ENCODE measurements at regions not wholly inside any gene's neighbourhood (a gene's known extent, or its start where the extent isn't known, plus 50 kb on each side); places are given as distances from the start of the nearest gene placed in this dataset.

DNA sequence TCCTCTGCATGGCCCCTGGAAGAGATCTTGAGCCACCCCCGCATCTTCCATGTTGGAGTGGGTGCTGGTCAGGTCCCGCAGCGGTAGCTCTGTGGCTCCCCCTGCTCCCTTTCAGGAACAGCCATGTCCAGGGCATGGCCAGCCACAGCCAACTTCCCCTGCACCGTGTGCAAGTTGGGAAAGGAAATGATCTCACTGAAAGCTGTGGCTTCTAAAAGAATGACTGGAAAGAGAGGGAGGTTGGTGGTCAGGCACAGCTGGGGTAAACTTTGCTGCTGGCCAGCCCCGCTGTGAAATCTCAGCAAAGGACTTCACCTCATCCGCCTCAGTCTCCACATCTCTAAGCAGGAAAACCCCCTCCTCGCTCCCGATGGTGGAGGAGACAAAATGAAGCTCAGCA lies 153.6 kb upstream of the CST7 start:
- H3K27ac ChIP-seq (ENCODE audit: low read depth, low read length): no peak overlapping the region
- H3K36me3 ChIP-seq (ENCODE audit: control insufficient read depth, low read length): no peaks in the 10 kb centered on the region
- no peaks in the 10 kb centered on the region for H3K9me2 ChIP-seq (replicated peaks; ENCODE audit: control insufficient read depth, low read length)
- no peaks in the 10 kb centered on the region for H3K4me1 ChIP-seq (ENCODE audit: control insufficient read depth, low read length)
- no peaks in the 10 kb centered on the region for H3K79me2 ChIP-seq (ENCODE audit: control insufficient read depth, low read length)
- H3K4me2 ChIP-seq (ENCODE audit: low read length): no peak overlapping the region
- no peaks in the 10 kb centered on the region for H3K9me3 ChIP-seq (ENCODE audit: control insufficient read depth, insufficient read depth, low read length)
- no peaks in the 10 kb centered on the region for H3K27me3 ChIP-seq (ENCODE audit: control insufficient read depth, low read length)
- H3F3A ChIP-seq (ENCODE audit: control insufficient read depth, insufficient read depth): no peaks in the 10 kb centered on the region
- H3K4me3 ChIP-seq (ENCODE audit: low read length): no peak overlapping the region
- TF ChIP-seq, protein P1, sequence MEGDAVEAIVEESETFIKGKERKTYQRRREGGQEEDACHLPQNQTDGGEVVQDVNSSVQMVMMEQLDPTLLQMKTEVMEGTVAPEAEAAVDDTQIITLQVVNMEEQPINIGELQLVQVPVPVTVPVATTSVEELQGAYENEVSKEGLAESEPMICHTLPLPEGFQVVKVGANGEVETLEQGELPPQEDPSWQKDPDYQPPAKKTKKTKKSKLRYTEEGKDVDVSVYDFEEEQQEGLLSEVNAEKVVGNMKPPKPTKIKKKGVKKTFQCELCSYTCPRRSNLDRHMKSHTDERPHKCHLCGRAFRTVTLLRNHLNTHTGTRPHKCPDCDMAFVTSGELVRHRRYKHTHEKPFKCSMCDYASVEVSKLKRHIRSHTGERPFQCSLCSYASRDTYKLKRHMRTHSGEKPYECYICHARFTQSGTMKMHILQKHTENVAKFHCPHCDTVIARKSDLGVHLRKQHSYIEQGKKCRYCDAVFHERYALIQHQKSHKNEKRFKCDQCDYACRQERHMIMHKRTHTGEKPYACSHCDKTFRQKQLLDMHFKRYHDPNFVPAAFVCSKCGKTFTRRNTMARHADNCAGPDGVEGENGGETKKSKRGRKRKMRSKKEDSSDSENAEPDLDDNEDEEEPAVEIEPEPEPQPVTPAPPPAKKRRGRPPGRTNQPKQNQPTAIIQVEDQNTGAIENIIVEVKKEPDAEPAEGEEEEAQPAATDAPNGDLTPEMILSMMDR (IDR thresholded peaks at IDR 0.05; ENCODE audit: low read depth, low read length, poor library complexity, severe bottlenecking): no peak
- no peak for TF ChIP-seq EZH2phosphoT487 (IDR thresholded peaks at IDR 0.05; ENCODE audit: borderline replicate concordance, low read length)
- no peaks in the 10 kb centered on the region for H4K20me1 ChIP-seq (ENCODE audit: control insufficient read depth, insufficient read depth, low read depth, low read length)

DNA sequence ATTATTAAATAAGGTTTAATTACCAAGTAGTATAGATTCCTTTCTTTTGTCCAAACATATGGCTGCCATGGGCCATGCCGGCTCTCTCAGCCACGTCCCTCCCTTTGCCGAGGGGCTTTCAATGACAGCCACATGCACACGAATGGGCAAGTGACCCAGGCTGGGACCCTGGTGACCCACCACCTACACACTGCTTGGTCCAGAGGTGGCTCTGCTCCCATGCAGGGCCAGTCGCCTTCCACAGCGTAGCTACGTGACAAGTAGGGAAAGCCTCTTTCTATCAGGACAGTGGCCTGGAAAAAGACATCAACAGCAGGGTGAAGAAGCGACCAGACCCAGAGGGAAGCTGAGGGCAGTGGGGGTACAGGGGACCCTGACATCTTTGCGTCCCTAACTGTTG lies 152.8 kb upstream of the CST7 start:
- TF ChIP-seq EZH2phosphoT487 (IDR thresholded peaks at IDR 0.05; ENCODE audit: borderline replicate concordance, low read length): no peak
- TF ChIP-seq, protein P1 (IDR thresholded peaks at IDR 0.05; ENCODE audit: low read depth, low read length, poor library complexity, severe bottlenecking): no peak
- Histone ChIP-seq H3K4me2 (ENCODE audit: low read length) (no peak overlapping the region), H4K20me1 (ENCODE audit: control insufficient read depth, insufficient read depth, low read depth, low read length) (no peaks in the 10 kb centered on the region), H3K27me3 (ENCODE audit: control insufficient read depth, low read length) (no peaks in the 10 kb centered on the region), H3K4me1 (ENCODE audit: control insufficient read depth, low read length) (no peaks in the 10 kb centered on the region), H3K9me2 (replicated peaks; ENCODE audit: control insufficient read depth, low read length) (no peaks in the 10 kb centered on the region), H3K79me2 (ENCODE audit: control insufficient read depth, low read length) (no peaks in the 10 kb centered on the region), H3K27ac (ENCODE audit: low read depth, low read length) (no peak overlapping the region), H3K36me3 (ENCODE audit: control insufficient read depth, low read length) (no peaks in the 10 kb centered on the region), H3K9me3 (ENCODE audit: control insufficient read depth, insufficient read depth, low read length) (no peaks in the 10 kb centered on the region), H3K4me3 (ENCODE audit: low read length) (no peak overlapping the region), H3F3A (ENCODE audit: control insufficient read depth, insufficient read depth) (no peaks in the 10 kb centered on the region)

DNA sequence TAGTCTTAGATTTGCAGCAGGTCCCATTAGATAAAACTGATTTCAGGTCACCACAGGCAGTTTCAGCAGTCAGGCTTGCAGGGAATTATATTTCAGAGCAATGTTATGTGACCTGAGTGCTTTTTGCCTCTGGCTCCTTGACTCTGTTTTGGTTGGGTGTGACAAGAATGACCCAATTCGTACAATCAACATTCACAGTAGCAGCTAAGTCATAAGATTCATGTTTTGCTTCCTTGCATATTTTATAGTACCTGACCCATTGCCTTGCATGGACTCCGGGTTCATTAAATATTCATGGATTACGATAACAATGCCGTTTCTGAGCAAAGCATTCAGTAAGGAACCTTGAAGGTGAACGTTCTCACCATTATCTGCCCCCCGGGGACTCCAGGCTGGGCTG lies 152.0 kb upstream of the CST7 start:
- Histone ChIP-seq H3K4me2 (ENCODE audit: low read length) (no peak overlapping the region), H3K27me3 (ENCODE audit: control insufficient read depth, low read length) (no peaks in the 10 kb centered on the region), H4K20me1 (ENCODE audit: control insufficient read depth, insufficient read depth, low read depth, low read length) (no peaks in the 10 kb centered on the region), H3K79me2 (ENCODE audit: control insufficient read depth, low read length) (no peaks in the 10 kb centered on the region), H3K27ac (ENCODE audit: low read depth, low read length) (no peak overlapping the region), H3F3A (ENCODE audit: control insufficient read depth, insufficient read depth) (no peaks in the 10 kb centered on the region), H3K36me3 (ENCODE audit: control insufficient read depth, low read length) (no peaks in the 10 kb centered on the region), H3K4me3 (ENCODE audit: low read length) (no peak overlapping the region), H3K4me1 (ENCODE audit: control insufficient read depth, low read length) (no peaks in the 10 kb centered on the region), H3K9me2 (replicated peaks; ENCODE audit: control insufficient read depth, low read length) (no peaks in the 10 kb centered on the region), H3K9me3 (ENCODE audit: control insufficient read depth, insufficient read depth, low read length) (no peaks in the 10 kb centered on the region)
- no peak for TF ChIP-seq EZH2phosphoT487 (IDR thresholded peaks at IDR 0.05; ENCODE audit: borderline replicate concordance, low read length)
- TF ChIP-seq, protein P1 (IDR thresholded peaks at IDR 0.05; ENCODE audit: low read depth, low read length, poor library complexity, severe bottlenecking): no peak

Measured in DOHH2 (cell line).